Right kidney (tissue), 1 donor: ENCODE measurements at regions not wholly inside any gene's neighbourhood (a gene's known extent, or its start where the extent isn't known, plus 50 kb on each side); places are given as distances from the start of the nearest gene placed in this dataset.
A peak's percentile ranks its signal among the peaks of the same experiment; 100 is the strongest.

Source experiments
- DNase-seq: peaks from one replicate; pipeline ENCODE4 v3.0.0-alpha.2; 2016

- DNase-seq = no peak
Measured at GRCh38 chr10:107666214-107666613, 501.7 kb upstream of the SORCS1 start.

GRCh38 chr10:107665459-107665858 is 501.0 kb upstream of the SORCS1 start:
- no peak for DNase-seq

- no peak for DNase-seq
Measured at GRCh38 chr10:107657851-107658250, 493.3 kb upstream of the SORCS1 start.

- no peak for DNase-seq
Measured at GRCh38 chr10:107656932-107657331, 492.4 kb upstream of the SORCS1 start.

GRCh38 chr10:107653832-107654287 is 489.4 kb upstream of the SORCS1 start:
- peak; percentile 15 for DNase-seq

- DNase-seq = no peak
Measured at GRCh38 chr10:107650939-107651338, 486.4 kb upstream of the SORCS1 start.

- no peak for DNase-seq
Measured at GRCh38 chr10:107649249-107649648, 484.7 kb upstream of the SORCS1 start.

GRCh38 chr10:107647462-107647861 is 483.0 kb upstream of the SORCS1 start:
- no peak for DNase-seq

- no peak for DNase-seq
Measured at GRCh38 chr10:107631876-107632275, 467.4 kb upstream of the SORCS1 start.

- DNase-seq = no peak
Measured at GRCh38 chr10:107626862-107627261, 462.4 kb upstream of the SORCS1 start.

GRCh38 chr10:107623292-107623691 is 458.8 kb upstream of the SORCS1 start:
- DNase-seq = no peak

- no peak for DNase-seq
Measured at GRCh38 chr10:107619139-107619538, 454.6 kb upstream of the SORCS1 start.

- no peak for DNase-seq
Measured at GRCh38 chr10:107618504-107618994, 454.0 kb upstream of the SORCS1 start.

- DNase-seq = no peak
Measured at GRCh38 chr10:107616463-107617410, 452.2 kb upstream of the SORCS1 start.

GRCh38 chr10:107616031-107616430 is 451.5 kb upstream of the SORCS1 start:
- DNase-seq = no peak

GRCh38 chr10:107614939-107615685 is 450.6 kb upstream of the SORCS1 start:
- DNase-seq = no peak

- no peak for DNase-seq
Measured at GRCh38 chr10:107611115-107611514, 446.6 kb upstream of the SORCS1 start.

GRCh38 chr10:107589081-107589480 is 424.6 kb upstream of the SORCS1 start:
- DNase-seq = no peak

- no peak for DNase-seq
Measured at GRCh38 chr10:107585630-107586029, 421.1 kb upstream of the SORCS1 start.

- DNase-seq = no peak
Measured at GRCh38 chr10:107583974-107584373, 419.5 kb upstream of the SORCS1 start.

GRCh38 chr10:107579970-107580369 is 415.5 kb upstream of the SORCS1 start:
- DNase-seq = no peak

- DNase-seq = no peak
Measured at GRCh38 chr10:107577221-107577620, 412.7 kb upstream of the SORCS1 start.

- DNase-seq = no peak
Measured at GRCh38 chr10:107576746-107577145, 412.2 kb upstream of the SORCS1 start.
